ENCODE measurements at regions not wholly inside any gene's neighbourhood (a gene's known extent, or its start where the extent isn't known, plus 50 kb on each side); places are given as distances from the start of the nearest gene placed in this dataset.

- DNase-seq (ENCODE audit: low read depth) = no peak
- in situ Hi-C loops (cut with HindIII; ENCODE audit: low sequenced_read_pairs) = no loop called here
- TF ChIP-seq CTCF (IDR thresholded peaks at IDR 0.05; ENCODE audit: low read depth, low read length, missing control alignments) = no peak
Observed at GRCh38 chr15:24877174-24877573, 77.6 kb upstream of the SNRPN start.

GRCh38 chr15:24878153-24878552, 76.6 kb upstream of the SNRPN start:
- H3K4me3 ChIP-seq (ENCODE audit: low read depth, low read length) = peak overlapping the region; percentile 43
- in situ Hi-C loops (cut with HindIII; ENCODE audit: low sequenced_read_pairs) = no loop called here
- TF ChIP-seq CTCF (IDR thresholded peaks at IDR 0.05; ENCODE audit: low read depth, low read length, missing control alignments) = no peak

More at GRCh38 chr15:24877174-24877573, 77.6 kb upstream of the SNRPN start:
- H3K4me3 ChIP-seq (ENCODE audit: low read depth, low read length) = no peak overlapping the region

GRCh38 chr15:24879492-24879891, 75.3 kb upstream of the SNRPN start:
- no peak overlapping the region for H3K4me3 ChIP-seq (ENCODE audit: low read depth, low read length)
- TF ChIP-seq CTCF (IDR thresholded peaks at IDR 0.05; ENCODE audit: low read depth, low read length, missing control alignments) = no peak
- in situ Hi-C loops (cut with HindIII; ENCODE audit: low sequenced_read_pairs) = no loop called here
- no peak for DNase-seq (ENCODE audit: low read depth)

More at GRCh38 chr15:24878153-24878552, 76.6 kb upstream of the SNRPN start:
- no peak for DNase-seq (ENCODE audit: low read depth)

- in situ Hi-C loops (cut with HindIII; ENCODE audit: low sequenced_read_pairs) = no loop called here
- no peak overlapping the region for H3K4me3 ChIP-seq (ENCODE audit: low read depth, low read length)
- no peak for DNase-seq (ENCODE audit: low read depth)
- TF ChIP-seq CTCF (IDR thresholded peaks at IDR 0.05; ENCODE audit: low read depth, low read length, missing control alignments) = no peak
Observed at GRCh38 chr15:24880663-24881062, 74.1 kb upstream of the SNRPN start.

- DNase-seq (ENCODE audit: low read depth) = no peak
- TF ChIP-seq CTCF (IDR thresholded peaks at IDR 0.05; ENCODE audit: low read depth, low read length, missing control alignments) = no peak
- in situ Hi-C loops (cut with HindIII; ENCODE audit: low sequenced_read_pairs) = no loop called here
- H3K4me3 ChIP-seq (ENCODE audit: low read depth, low read length) = no peak overlapping the region
Observed at GRCh38 chr15:24886538-24886937, 68.2 kb upstream of the SNRPN start.

GRCh38 chr15:24898715-24899272, 56.0 kb upstream of the SNRPN start:
- DNase-seq (ENCODE audit: low read depth) = no peak
- no peak overlapping the region for H3K4me3 ChIP-seq (ENCODE audit: low read depth, low read length)
- in situ Hi-C loops (cut with HindIII; ENCODE audit: low sequenced_read_pairs) = no loop called here
- no peak for TF ChIP-seq CTCF (IDR thresholded peaks at IDR 0.05; ENCODE audit: low read depth, low read length, missing control alignments)

Measured in astrocyte of the cerebellum (primary cell).